GM12878 (cell line): ENCODE measurements at regions not wholly inside any gene's neighbourhood (a gene's known extent, or its start where the extent isn't known, plus 50 kb on each side); places are given as distances from the start of the nearest gene placed in this dataset.

Experiments used
- ATAC-seq: fragments of 200-7000 bp; cut with Tn5 transposase; 3 replicates; pipeline ENCODE4 v1.9.1; 2020; ENCODE audit warnings: mild to moderate bottlenecking, moderate library complexity
- BruUV-seq: library from RNA; stranded (reverse); fragments of 400-500 nt; replicated peaks from 2 replicates; lab custom pipeline; 2021; lab: Mats Ljungman, UMichigan
- CTCF ChIA-PET: fragments of 300-600 bp; sonication (Branson Sonifier 250); formaldehyde crosslinking; extraction: SDS; loops from one replicate; lab custom pipeline; 2021; ENCODE audit warnings: inconsistent platforms; lab: Yijun Ruan, JAX
- POLR2A ChIA-PET: fragments of 350-600 bp; formaldehyde crosslinking; extraction: SDS; loops from one replicate; lab custom pipeline; 2021; ENCODE audit warnings: inconsistent platforms; lab: Charles Lee
- RAD21 ChIA-PET: fragments of 300-600 bp; sonication (Branson Sonifier 250); formaldehyde crosslinking; loops from one replicate; lab custom pipeline; 2023; ENCODE audit warnings: antibody characterized with exemption; ENCODE audit not compliant: unreplicated experiment; lab: Charles Lee
- SMC1A ChIA-PET: fragments of 300-600 bp; sonication (Branson Sonifier 250); formaldehyde crosslinking; loops from one replicate; lab custom pipeline; 2023; ENCODE audit not compliant: unreplicated experiment, uncharacterized antibody; lab: Charles Lee
- DNase-seq: peaks from one replicate; pipeline ENCODE4 v3.0.0-alpha.2; 2011; ENCODE audit warnings: low read depth, low spot score
- FAIRE-seq: peaks from 3 replicates; lab custom pipeline; 2011; peaks lifted over from hg19 to GRCh38; lab: Jason Lieb, UNC
- H2AFZ ChIP-seq: 2 replicates; pipeline ENCODE4 v1.6.0; 2011; ENCODE audit warnings: low read depth, low read length, control low read depth; ENCODE audit not compliant: control insufficient read depth
- H3K27ac ChIP-seq: 2 replicates; pipeline ENCODE4 v1.5.1; 2011; ENCODE audit warnings: control low read depth; ENCODE audit not compliant: control insufficient read depth, insufficient read depth
- H3K27me3 ChIP-seq, 2 experiments: replicated peaks in 1 of 2; 2 replicates each; pipeline versions ENCODE4 v1.6.0 to v1.6.1; 2011; ENCODE audit warnings: low read length in 1 of 2; ENCODE audit not compliant: control insufficient read depth in 2 of 2, insufficient read depth in 2 of 2
- H3K36me3 ChIP-seq, 2 experiments: 2 replicates each; pipeline ENCODE4 v1.5.1; 2011; ENCODE audit warnings: low read length in 1 of 2; ENCODE audit not compliant: control insufficient read depth in 2 of 2, insufficient read depth in 2 of 2
- H3K4me1 ChIP-seq: 2 replicates; pipeline ENCODE4 v1.6.1; 2011; ENCODE audit warnings: mild to moderate bottlenecking, low read length, moderate library complexity, mixed read lengths; ENCODE audit not compliant: control insufficient read depth, insufficient read depth
- H3K4me2 ChIP-seq: 2 replicates; pipeline ENCODE4 v1.6.0; 2011; ENCODE audit warnings: control low read depth; ENCODE audit not compliant: control insufficient read depth, insufficient read depth
- H3K4me3 ChIP-seq: fragments of 200-600 bp; sonication (generic); 2 replicates; pipeline ENCODE4 v1.5.1; 2016
- H3K79me2 ChIP-seq: 2 replicates; pipeline ENCODE4 v1.6.0; 2011; ENCODE audit warnings: low read length; ENCODE audit not compliant: control insufficient read depth, insufficient read depth
- H3K9ac ChIP-seq: 2 replicates; pipeline ENCODE4 v1.8.0; 2011; ENCODE audit warnings: low read length, control low read depth, mixed read lengths; ENCODE audit not compliant: control insufficient read depth, insufficient read depth
- H3K9me3 ChIP-seq: replicated peaks from 3 replicates; pipeline ENCODE4 v1.5.1; 2011; ENCODE audit warnings: mild to moderate bottlenecking, low read length; ENCODE audit not compliant: control insufficient read depth, insufficient read depth
- H4K20me1 ChIP-seq: 2 replicates; pipeline ENCODE4 v1.6.0; 2011; ENCODE audit not compliant: control insufficient read depth, insufficient read depth
- ATF3 ChIP-seq: IDR thresholded peaks from 2 replicates; pipeline ENCODE4 v1.6.1; 2011; ENCODE audit warnings: low read depth, mild to moderate bottlenecking, low read length, moderate library complexity, borderline replicate concordance; ENCODE audit errors: extremely low read depth
- BCLAF1 ChIP-seq: fragments of 450-650 bp; IDR thresholded peaks from 2 replicates; pipeline ENCODE4 v1.6.1; 2017; ENCODE audit warnings: antibody characterized with exemption, mild to moderate bottlenecking, moderate library complexity
- BHLHE40 ChIP-seq, 2 experiments: fragments of 450-650 bp in 1 of 2; IDR thresholded peaks; 2 replicates each; pipeline ENCODE4 v1.6.1; 2011 to 2017; ENCODE audit warnings: low read depth in 2 of 2, borderline replicate concordance in 1 of 2, improper control_type of control experiment in 1 of 2, low read length in 1 of 2, mild to moderate bottlenecking in 1 of 2
- IKZF2 ChIP-seq, 2 experiments: fragments of 450-650 bp; IDR thresholded peaks; 2 replicates each; pipeline ENCODE4 v1.6.1; 2017; ENCODE audit warnings: mild to moderate bottlenecking in 2 of 2, moderate library complexity in 2 of 2
- KLF5 ChIP-seq: fragments of 450-650 bp; IDR thresholded peaks from 2 replicates; pipeline ENCODE4 v1.6.1; 2014; ENCODE audit warnings: mild to moderate bottlenecking; ENCODE audit not compliant: partially characterized antibody
- MLLT1 ChIP-seq: fragments of 450-650 bp; IDR thresholded peaks from 2 replicates; pipeline ENCODE4 v1.6.1; 2016; ENCODE audit warnings: mild to moderate bottlenecking
- MTA2 ChIP-seq: fragments of 450-650 bp; IDR thresholded peaks from 2 replicates; pipeline ENCODE4 v1.6.1; 2016; ENCODE audit warnings: low read depth, mild to moderate bottlenecking, moderate library complexity
- NBN ChIP-seq: fragments of 450-650 bp; IDR thresholded peaks from 2 replicates; pipeline ENCODE4 v1.6.1; 2016
- NR2F1 ChIP-seq: fragments of 450-650 bp; conservative IDR thresholded peaks from 2 replicates; pipeline ENCODE4 v1.6.1; 2017; ENCODE audit warnings: mild to moderate bottlenecking
- PML ChIP-seq: IDR thresholded peaks from 2 replicates; pipeline ENCODE4 v1.6.1; 2012; ENCODE audit warnings: low read length, inconsistent platforms
- SRF ChIP-seq, 2 experiments: IDR thresholded peaks; 2 replicates each; pipeline ENCODE4 v1.6.1; 2011; ENCODE audit warnings: low read depth in 2 of 2, low read length in 2 of 2, mild to moderate bottlenecking in 1 of 2, moderate library complexity in 1 of 2
- TARDBP ChIP-seq: IDR thresholded peaks from 2 replicates; pipeline ENCODE4 v1.6.1; 2016; ENCODE audit warnings: borderline replicate concordance
- TCF12 ChIP-seq: IDR thresholded peaks from 2 replicates; pipeline ENCODE4 v1.6.1; 2011; ENCODE audit warnings: low read depth, mild to moderate bottlenecking, low read length
- YY1 ChIP-seq: IDR thresholded peaks from 2 replicates; pipeline ENCODE4 v1.6.1; 2011; ENCODE audit warnings: low read depth, mild to moderate bottlenecking, low read length
- ZBTB33 ChIP-seq: fragments of 450-650 bp; IDR thresholded peaks from 2 replicates; pipeline ENCODE4 v1.6.1; 2017; ENCODE audit warnings: mild to moderate bottlenecking
- WGBS: methylation state at CpG from one replicate; pipeline ENCODE4 v1.1.6; 2016; ENCODE audit warnings: low lambda C conversion rate; ENCODE audit not compliant: insufficient replicate concordance, insufficient coverage; ENCODE audit errors: missing lambda C conversion rate; 5-methylcytosine and 5-hydroxymethylcytosine counted together
- in situ Hi-C: fragments of 300-500 bp; cut with MboI; formaldehyde crosslinking; loops from 9 replicates; pipeline ENCODE4 v1.14.3; 2018; ENCODE audit warnings: mixed read lengths
- intact Hi-C: fragments of 100-400 bp; cut with micrococcal nuclease; formaldehyde crosslinking; loops from one replicate; pipeline ENCODE4 v1.14.2; 2022; ENCODE audit not compliant: unreplicated experiment

GRCh38 chrX:44735498-44735897 lies 108.3 kb upstream of the DUSP21 start:
- no peak overlapping the region for H3K9ac ChIP-seq
- intact Hi-C loops (no loop called here), in situ Hi-C loops (no loop called here)
- no peaks in the 10 kb centered on the region for H3K9me3 ChIP-seq
- H3K4me3 ChIP-seq, result no peak overlapping the region
- peaks cover 0 to 2% of the 10 kb centered on the region in 2 experiments; a peak in 1 of 4 replicates for H3K27me3 ChIP-seq
- TF ChIP-seq IKZF2 (IDR thresholded peaks at IDR 0.05) (no peak), YY1 (no peak), BCLAF1 (no peak), ATF3 (no peak), TARDBP (no peak), NBN (no peak), TCF12 (no peak), KLF5 (no peak), MTA2 (no peak), NR2F1 (no peak), MLLT1 (no peak), BHLHE40 (IDR thresholded peaks at IDR 0.05; ENCODE audit: borderline replicate concordance in 1 of 2, low read depth in 2 of 2, low read length in 1 of 2) (no peak), ZBTB33 (no peak), SRF (IDR thresholded peaks at IDR 0.05; ENCODE audit: low read depth in 2 of 2, low read length in 2 of 2) (no peak), PML (no peak)
- no peak overlapping the region for H3K4me2 ChIP-seq
- CTCF ChIA-PET, result no interaction called here
- no TSS peak for BruUV-seq
- H3K79me2 ChIP-seq, result no peaks in the 10 kb centered on the region
- H3K4me1 ChIP-seq, result no peaks in the 10 kb centered on the region
- H3K27ac ChIP-seq, result no peak overlapping the region
- POLR2A ChIA-PET, result no interaction called here
- 26% methylated on average over 2 of the region's 2 CpGs for WGBS
- ATAC-seq (no peak), DNase-seq (no peak), FAIRE-seq (no peak)
- no peaks in the 10 kb centered on the region for H3K36me3 ChIP-seq
- SMC1A ChIA-PET, result no interaction called here
- RAD21 ChIA-PET, result no interaction called here
- H2AFZ ChIP-seq, result no peak overlapping the region
- no peaks in the 10 kb centered on the region for H4K20me1 ChIP-seq
